OCI-LY1 (cell line): ENCODE measurements at regions not wholly inside any gene's neighbourhood (a gene's known extent, or its start where the extent isn't known, plus 50 kb on each side); places are given as distances from the start of the nearest gene placed in this dataset.

Experiments
- CTCF ChIP-seq: fragments of 200-600 bp; sonication (generic), shearing (Covaris generic); IDR thresholded peaks from 2 replicates; pipeline ENCODE4 v1.5.1; 2017; ENCODE audit warnings: mild to moderate bottlenecking, antibody characterized with exemption, low read length, moderate library complexity, mixed read lengths
- EZH2 ChIP-seq: fragments of 200-600 bp; sonication (generic), shearing (Covaris generic); IDR thresholded peaks from 2 replicates; pipeline ENCODE4 v1.8.0; 2017; ENCODE audit warnings: borderline replicate concordance, mixed run types, mild to moderate bottlenecking, antibody characterized with exemption, low read length, moderate library complexity, mixed read lengths

GRCh38 chr10:3875842-3876235 lies 90.8 kb upstream of the KLF6 start:
- TF ChIP-seq CTCF (no peak), EZH2 (no peak)
